Hindlimb muscle (tissue), 1 donor: ENCODE measurements at regions not wholly inside any gene's neighbourhood (a gene's known extent, or its start where the extent isn't known, plus 50 kb on each side); places are given as distances from the start of the nearest gene placed in this dataset.

Experiments used
- DNase-seq: peaks from one replicate; pipeline ENCODE4 v3.0.0-alpha.2; 2013

DNA sequence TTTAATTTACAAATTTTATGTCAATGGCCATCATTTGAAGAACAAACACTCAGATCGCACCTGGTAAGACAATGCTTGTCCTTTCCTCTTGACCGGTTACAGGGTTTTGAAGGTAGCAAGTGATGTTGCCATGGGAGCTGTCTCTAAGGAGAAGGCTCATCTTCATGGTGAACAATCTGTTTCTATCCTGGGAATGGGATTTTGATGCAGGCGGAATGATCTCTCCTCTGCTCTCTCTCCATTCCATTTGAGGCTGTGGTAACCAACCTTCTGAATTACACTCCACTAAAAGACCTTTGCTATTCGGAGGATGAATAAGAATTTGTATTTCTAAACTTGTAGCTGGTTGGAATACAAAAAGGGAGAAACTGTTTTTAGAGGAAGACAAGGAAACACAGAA is 57.9 kb upstream of the SLC5A9 start:
- no peak for DNase-seq

DNA sequence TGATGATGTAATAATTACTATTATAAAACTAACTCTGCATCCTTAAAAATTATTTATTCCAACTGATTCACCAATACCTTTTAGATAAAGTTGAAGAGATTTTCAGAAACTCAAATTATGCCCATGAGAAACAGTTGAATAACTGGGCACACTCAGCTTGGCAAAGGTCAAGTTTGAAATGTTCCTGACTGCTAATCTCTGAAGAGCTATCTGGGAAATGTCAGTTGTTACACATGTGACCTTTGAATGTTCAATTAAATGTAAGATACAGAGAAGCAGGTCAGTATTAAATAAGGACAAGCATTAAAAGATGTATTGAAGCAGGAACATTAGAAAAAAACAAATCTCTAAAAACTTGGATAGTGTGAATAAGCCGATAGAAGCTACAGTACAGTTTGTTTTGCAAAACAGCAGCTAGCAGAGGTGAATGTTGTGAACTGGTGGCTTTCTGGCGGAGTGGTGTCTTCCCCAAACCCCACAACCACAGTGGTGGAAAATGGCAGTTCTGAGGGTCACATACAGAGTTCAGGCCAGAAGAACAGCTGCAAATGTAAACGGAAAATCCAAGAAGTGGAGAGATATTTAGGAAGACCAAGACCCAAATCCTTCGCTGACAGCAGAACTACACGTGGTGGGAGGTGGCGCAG is 61.9 kb upstream of the SLC5A9 start:
- no peak for DNase-seq

DNA sequence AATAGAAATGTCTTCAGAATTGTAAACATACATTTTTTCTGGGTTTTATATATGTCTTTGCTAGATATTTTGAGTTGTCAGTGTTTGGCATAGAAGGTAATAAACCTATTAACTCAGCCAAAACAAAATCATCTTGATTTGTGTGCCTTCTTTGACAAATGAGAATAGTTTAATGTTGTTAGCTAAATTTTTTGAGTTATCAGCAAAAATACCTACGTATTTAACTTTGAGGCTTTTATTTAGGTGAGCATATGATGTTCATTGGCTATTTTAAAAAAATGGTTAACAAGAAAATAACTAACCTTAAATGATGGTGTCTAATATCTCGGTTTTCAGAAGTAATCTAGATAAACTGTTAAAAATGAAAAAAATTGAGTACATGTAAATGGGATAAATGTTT is 83.2 kb upstream of the SLC5A9 start:
- no peak for DNase-seq

DNA sequence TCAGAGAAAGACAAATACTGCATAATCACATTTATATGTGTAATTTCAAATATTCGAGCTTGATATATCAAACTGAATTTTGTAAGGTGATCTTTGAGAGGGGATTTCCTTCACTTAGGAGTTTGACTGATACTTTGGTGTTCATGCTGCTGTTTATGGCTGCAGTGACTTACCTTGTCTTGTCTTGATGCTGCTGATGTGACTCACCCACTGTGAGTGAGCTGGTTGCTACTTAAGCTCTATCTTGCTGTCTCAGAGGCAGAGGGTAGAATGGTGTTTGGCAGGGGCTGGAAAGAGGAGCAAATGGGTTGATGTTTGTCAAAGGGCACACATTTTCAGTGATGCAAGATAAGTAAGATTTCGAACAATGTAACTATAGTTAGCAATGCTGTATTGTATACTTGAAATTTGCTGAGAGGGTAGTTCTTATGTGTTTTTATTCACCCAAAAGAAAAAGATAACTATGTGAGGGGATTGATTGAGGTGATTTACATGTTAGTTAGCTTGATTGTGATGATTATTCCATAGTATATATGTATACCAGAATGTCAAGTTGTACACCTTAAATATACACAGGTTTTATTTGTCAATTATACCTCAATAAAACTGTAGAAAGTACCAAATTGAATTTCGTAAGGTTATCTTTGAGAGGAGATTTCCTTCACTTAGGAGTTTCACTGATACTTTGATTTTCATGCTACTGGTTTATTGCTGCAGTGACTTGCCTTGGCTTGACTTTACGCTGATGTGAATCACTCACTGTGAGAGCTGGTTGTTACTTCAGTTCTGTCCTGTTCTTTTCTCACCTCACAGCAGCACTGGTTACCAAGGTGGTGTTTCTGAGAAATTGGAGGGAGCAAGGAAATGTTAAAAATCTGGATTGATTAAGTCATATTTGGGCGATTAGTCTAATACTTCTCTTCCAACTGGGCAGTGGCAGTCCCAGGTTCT is 94.5 kb upstream of the SLC5A9 start:
- DNase-seq: no peak

DNA sequence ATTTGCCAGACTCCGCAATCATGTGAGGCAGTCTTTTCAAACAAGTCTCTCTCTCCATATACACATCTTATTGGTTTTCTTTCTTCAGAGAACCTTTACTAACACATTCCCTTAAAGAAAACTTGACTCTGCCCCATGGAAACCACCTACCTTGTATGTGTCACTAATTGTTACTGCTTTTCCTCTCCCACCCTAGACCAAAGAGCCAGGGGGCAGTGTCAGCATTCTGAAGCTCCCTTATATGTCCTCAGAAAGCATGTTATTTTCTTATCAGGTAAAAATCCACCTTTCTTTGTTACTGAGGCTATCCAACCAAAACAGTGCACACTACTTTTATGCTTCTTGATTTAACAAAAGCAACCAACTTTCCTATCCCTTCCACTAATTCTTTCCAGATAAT is 98.9 kb upstream of the SLC5A9 start:
- no peak for DNase-seq

DNA sequence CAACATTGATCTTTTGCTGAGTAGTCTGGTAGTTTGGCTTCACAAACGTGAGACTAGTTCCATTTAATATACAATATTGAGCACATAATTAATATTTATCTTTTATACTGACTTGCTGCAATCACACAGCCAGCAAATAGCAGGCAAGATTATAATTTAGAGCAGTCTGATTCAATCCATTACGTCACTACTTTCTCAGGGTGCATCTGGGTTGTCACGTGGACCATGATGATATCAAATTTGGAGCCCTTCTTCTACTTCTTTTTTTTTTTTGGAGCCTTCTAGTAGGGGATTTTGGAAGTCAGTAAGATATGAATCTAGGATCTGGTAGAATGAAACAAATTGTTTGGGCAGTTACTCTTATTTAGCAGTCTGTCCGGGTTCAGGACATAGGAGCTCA is 100.6 kb upstream of the SLC5A9 start:
- DNase-seq: no peak

DNA sequence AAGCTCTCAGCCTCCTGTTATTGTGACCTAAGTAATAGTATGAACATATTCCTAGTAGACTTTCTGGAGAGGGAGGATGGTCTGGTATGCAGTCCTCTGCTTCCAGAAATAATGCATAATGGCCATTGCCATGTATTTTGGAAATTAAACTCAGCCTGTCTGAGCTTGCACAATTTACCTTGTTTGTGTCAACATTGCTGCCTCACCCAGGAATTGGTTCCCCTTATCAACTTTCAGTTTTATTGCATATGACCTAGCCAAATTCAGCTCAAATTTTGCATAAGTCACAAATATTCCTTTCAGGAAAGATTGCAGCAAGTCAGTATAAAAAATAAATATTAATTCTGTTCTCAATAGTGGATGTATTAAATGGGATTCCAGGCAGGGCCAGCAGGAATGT is 101.9 kb upstream of the SLC5A9 start:
- no peak for DNase-seq

DNA sequence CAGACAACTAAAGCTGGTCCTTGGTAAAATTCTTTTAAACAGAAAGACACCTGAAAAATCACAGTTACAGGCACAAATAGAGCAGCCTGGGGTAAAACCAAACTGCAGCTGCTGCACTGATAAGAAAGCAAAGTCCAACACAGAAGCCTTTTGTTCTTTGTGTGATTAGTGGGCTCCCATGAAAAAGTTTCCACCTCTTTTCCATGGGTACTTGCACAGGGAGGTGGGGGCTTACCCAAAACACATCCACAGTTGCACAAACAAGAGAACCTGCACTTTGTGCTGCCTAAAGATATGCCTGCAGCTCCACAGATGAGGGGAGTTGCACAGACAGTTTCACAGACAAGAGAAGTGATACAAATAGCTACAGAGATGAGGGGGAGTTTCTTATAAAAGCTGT is 106.7 kb upstream of the SLC5A9 start:
- DNase-seq: no peak

DNA sequence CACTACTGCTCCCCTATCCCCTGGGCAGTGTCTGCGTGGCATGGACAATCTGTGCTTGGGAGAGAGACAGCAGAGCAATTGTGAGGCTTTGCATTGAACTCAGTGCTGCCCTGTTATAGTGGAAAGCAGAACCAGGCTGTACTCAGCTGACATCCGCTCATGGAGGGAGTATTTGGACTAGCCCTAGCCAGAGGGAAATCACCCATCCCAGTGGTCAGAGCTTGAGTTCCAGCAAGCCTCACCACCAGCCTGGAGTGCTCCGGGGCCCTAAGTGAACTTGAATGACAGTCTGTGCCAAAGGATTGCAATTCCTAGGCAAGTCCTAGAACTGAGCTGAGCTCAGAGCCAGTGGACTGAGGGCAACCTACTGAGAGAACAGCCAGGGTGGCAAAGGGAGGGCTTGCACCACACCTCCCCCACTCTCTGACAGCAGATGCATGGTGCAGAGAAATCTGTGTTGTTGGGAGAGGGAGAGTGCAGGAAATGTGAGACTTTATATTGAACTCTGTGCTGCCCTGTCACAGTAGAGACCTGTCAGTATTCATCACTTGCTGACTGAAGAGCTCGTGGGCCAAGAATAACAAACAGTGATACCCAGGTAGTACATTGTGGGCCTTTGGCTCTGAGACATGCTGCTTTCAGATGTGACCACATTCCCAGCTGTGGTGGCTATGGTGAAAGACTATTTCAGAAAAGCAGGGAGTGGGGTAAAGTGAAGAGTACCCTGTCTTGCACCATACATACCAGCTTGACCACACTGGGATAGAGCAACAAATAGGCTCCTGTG is 107.7 kb upstream of the SLC5A9 start:
- DNase-seq: no peak

DNA sequence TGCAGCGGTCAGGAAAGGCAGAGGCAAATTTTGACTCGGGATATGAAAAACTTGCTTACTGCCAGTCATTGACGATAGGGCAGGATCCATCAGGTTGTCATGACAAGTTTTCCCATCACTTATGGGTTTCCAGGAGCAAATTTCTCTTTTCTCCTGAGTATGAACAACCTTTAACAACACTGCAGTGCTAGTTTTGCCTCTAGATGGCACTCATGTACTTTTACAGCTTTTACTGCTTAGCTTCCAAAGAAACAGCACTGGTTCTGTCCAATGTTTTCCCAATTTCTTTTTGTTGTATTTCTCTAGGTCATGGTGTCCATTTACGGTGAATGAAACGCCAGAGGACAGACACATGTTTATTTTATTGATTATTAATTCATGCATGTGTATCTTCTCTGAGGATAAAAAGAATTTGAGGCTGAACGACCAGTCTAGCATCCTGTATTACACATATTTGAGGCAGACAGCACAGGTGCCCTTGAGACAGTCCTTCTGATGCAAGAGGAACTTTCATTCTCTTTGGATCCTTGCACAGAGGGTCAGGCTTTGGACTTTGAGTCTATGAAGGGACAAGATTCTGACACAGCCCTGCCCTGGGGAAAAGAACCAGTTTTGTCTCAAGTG is 112.3 kb upstream of the TRABD2B start:
- peak; percentile 54 for DNase-seq

DNA sequence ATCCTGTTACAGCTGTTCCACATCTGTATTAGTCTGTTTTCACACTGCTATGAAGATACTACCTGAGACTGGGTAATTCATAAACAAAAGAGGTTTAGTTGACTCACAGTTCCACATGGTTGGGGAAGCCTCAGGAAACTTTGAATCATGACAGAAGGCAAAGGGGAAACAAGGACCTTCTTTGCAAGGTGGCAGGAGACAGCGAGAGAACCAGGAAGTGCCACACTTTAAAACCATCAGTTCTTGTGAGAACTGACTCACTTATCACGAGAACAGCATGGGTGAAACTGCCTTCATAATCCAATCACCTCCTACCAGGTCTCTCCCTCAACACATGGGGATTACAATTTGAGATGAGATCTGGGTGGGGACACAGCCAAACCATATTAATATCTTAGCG is 110.3 kb upstream of the TRABD2B start:
- DNase-seq: no peak

DNA sequence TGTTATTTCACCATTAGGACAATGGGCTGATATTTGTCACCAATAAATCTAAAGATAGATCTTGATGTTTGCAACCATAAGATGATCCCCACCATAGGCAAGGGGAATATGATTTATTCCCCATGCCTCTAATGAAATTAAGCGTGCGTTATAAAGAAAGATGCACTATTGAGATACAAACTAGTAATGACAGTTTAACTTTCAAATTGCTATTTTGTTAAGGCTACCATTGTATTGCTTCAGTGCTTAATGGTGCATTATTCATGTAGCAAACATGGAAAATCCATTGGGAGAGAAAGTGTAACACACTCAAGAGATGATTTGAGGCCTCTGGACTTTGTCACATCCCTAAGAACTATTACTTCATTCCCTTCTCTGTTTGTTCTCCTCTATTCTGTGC is 108.9 kb upstream of the TRABD2B start:
- no peak for DNase-seq

DNA sequence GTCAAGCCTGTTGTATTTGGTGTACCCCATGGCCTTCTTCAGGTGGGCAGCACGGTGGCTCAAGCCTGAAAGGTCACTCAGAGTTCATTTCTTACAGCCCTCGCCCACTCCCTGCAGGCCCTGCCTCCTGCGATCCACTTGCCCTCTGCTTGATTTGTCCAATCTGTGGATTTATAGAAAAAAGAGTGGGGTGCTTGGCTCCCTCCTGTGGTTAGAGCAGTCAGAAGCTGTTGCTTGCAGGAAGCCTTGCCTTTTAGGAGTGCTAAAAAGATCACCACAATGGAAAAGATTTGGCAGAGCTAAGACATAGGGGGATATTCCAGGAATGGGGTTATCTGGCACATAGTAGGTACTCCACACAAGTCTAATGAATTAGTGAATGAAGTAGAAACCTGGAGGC is 108.0 kb upstream of the TRABD2B start:
- DNase-seq: peak; percentile 8

DNA sequence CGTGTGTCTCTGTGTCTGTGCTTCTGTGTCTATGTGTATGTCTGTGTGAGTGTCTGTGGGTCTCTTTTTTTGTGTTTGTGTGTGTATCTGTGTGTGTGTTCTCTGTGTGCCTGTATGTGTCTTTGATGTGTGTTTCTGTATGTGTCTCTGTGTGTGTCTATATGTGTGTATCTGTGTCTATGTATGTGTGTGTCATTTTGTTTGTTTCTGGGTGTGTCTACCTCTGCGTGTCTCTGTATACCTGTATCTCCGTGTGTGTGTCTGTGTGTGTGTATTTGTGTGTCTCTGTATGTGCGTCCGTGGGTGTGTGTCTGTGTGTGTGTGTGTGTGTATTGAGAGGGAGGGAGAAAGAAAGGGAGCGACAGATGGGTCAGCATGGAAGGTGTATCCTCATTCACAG is 106.3 kb upstream of the TRABD2B start:
- no peak for DNase-seq

DNA sequence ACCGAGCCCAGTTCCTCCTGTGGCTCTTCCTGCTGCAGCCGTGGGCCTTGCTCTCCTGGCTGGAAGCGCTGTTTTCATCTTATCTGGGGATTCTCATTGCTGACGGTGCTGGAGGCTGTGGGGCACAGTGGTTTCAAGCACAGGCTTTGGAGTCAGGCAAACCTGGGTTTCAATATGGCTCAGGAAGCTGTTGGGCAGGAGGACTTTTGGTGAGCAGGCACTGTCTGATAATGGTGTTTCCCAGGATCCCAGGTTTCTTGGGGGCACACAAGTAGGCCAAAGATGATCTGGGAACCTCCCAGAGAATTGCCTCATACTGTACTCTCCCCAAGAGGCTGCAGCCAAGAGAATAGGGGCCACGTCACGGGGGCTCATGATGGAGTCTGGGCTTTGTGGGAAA is 105.6 kb upstream of the TRABD2B start:
- DNase-seq: no peak

DNA sequence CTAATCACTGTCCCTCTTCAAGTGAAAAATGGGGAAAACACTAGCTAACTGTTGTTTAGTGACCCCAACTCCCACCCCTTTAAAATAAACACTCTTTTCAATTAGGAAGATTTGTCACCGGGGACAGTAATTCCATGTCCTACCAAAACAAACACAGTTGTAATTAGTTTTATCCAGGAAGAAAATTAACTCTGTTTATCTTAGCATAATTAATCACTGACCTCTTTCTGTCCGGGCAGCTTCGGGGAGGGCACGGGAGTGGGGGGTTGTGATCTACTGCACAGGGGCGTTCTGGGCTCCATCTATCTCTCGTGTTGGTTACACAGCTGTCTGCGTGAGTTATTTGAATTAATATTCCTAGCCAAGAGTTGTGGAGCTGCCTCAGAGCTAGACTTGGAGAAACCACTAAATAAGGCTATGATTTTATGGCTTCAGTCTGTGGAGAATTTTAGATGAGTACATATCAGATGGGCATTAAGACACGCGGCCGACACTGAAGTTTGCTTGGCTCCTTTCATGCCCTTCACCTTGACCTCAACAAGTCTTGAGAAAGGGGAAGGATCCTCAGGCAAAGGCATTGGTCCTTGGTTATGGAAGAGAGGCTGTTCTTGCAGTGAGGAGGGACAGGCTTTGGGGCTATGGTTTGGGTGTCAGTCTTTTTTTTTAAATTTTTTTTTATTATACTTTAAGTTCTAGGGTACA is 102.0 kb upstream of the TRABD2B start:
- no peak for DNase-seq

DNA sequence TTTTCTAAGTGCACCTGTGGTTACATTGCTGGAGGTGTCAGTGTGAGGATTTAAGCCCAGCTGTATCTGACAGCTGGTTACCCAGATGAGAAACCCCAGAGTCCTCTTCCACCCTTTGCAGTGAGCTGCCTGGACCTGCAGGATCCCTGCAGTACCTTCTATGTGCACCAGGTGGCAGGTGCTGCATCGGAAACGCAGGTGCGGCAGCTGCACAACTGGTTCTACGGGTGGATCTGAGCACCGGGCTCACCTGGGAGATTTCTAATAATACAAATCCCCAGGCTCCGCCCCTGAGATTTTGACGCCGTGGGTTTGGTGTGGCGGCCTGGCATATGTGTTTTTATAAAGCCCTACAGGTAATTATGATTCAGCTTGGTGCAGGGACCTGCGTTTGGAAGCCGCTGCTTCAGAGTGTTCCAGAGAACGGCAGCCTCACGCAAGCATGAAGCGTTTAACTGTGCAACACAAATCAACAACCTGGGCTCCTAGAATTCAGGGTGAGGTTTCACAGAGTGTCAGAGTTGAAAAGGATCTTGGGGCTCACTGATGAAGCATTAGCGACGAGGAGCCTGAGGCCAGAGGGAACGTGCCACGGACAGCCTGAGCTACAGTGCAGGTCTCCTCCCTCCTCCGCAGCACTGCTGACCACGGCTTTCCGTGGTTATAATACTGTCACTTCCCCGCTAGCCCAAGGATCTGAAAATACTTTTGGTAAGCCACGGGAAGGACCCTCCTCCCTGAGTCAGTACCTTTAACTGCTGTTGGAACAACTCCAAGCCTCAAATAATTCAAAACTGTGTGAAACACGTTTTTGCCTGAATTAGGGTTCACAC is 96.7 kb upstream of the TRABD2B start:
- no peak for DNase-seq

DNA sequence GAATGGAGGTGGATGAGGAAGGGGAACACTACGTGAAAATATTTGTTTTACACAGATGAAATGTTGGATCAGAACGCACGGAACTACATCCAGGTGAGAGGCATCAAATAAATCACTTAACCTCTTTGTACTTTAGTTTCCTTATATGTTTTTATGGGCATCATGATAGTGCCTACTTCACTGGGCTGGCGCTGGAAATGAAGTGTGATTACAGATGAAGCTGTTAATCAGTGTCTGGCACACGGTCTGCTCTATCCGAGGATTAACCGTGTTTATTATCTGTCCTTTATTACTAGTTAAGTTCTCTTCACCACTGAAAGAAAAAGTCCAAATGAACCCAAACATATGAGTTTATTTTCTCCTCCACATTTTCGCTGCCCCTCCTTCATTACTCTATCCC is 96.0 kb upstream of the TRABD2B start:
- no peak for DNase-seq

DNA sequence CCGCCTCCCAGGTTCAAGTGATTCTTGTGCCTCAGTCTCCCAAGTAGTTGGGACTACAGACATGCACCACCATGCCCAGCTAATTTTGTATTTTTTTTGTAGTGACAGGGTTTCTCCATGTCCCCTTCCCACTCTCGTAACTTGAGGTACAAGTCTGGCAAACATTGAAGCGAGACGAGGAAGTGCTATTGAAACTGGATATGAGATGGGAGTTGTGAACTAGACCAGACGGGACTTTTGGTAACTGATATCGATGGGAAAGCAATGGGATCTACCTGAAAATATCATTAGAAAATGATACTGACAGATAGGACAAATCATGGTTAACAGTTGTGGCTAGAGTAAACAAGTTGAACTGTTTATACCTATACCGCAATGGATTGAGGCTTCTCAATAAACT is 95.2 kb upstream of the TRABD2B start:
- DNase-seq: no peak

DNA sequence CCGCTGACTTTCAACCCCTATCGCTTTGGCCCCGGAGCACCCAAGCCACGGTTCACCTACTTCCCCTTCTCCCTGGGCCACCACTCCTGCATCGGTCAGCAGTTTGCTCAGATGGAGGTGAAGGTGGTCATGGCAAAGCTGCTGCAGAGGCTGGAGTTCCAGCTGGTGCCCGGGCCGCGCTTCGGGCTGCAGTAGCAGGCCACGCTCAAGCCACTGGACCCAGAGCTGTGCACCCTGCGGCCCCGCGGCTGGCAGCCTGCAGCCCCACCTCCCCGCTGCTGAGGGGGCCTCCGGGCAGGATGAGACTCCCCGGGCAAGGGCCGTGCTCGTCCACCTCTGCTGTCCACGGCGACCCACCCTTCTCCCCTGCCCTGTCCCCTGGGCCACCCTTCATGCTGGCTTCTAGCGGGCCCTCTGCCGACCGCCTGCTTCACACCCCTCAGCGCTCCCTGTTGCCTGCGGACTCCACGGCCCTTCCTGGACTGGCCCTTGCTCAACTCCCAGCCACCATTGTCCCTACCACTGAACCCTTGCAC is 92.2 kb upstream of the TRABD2B start:
- DNase-seq: no peak

DNA sequence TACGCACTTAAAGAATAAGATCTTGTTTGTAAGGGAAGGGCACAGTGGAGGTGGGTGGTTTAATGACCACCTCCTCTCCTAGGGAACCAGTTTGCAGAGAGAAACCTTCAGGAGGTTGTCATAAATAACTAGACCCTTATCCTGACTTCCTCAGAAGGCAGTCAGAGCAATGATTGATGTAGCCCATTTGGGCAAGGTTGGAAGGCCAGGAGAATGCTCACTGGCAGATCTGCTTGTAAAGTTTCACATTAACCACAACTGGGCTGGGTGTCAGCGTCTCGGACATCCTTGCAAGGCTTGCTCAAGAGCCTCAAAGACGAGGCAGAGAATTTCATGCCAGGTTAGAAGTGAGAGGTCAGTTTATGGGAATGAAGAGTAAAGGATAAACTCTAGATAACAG is 87.6 kb upstream of the TRABD2B start:
- DNase-seq: no peak
